DMS53 (cell line): ENCODE measurements at regions not wholly inside any gene's neighbourhood (a gene's known extent, or its start where the extent isn't known, plus 50 kb on each side); places are given as distances from the start of the nearest gene placed in this dataset.

Experiments
- DNase-seq: peaks from one replicate; lab custom pipeline; 2025; lab: John Stamatoyannopoulos, UW

DNA sequence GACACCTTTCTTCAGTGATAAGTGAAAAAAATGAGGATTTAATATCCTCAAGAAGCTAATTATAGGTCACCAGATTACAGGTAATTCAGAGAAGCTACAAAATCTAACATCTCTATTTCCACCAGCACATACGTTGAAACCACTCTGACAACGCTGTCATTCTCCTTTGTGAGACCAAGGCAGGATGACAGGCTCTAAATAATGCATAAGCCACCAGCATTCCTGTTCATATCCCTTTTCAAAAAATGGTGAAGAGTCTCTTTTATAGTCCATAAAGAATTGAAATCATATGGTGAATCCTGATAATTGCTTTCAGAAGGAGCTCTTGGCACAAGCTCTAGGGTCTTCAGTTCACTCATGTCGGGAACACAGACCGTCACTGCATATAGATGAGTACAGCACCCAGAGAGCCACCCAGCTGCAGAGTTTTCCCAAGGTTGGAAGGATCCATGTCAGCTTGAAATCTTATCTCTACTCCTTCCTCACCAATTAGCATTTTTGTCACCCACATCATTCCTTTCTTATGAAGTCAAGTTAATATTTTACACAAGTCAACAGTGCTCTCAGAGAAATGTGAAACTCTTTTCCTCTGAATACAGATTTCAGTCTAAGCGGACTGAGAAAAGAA is 431.4 kb downstream of the TBC1D4 start:
- DNase-seq = no peak

DNA sequence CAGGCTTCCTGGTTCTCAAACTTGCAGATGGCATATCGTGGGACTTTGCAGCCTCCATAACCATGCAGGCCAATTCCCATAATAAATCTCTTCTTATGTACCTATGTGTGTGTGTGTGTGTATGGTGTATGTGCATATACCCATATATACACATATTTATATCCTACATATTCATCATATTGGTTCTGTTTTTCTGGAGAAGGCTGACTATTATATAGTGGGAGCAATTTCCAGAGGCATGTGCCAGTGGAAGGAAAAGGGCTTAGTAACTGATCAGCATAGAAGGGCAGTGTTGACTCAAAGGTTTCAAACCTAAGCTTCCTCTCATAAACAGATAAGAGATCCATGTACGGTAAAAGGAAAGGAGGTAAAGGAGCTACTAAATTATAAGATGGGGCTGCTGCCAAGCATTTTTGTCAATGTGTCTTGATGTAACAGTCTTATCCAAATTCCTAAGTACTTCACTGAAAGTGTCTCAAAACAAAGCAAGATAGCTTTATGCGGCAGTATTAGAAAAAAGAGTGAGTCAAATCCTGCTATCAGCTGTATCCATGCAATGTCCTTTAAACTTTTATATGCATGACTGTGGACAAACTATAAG is 432.1 kb downstream of the TBC1D4 start:
- DNase-seq = no peak

DNA sequence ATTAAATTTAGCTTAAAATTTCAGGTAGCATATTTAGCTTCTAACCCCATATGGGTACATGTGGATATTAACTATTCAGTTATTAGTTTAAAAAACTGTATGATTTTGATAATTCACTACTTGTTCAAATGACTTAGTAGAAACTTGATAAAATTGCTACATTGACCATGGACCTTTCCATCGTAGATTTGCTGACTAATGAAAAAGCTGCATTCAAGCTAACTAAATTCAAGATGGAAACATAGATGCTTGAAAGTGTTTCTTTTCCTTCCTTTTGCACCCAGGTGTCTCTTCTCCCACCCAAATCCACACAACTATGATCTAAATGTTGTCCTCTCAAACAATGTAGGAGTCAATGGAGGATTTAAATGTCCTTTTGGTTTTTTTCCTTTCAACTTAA is 439.2 kb downstream of the TBC1D4 start:
- DNase-seq = no peak

DNA sequence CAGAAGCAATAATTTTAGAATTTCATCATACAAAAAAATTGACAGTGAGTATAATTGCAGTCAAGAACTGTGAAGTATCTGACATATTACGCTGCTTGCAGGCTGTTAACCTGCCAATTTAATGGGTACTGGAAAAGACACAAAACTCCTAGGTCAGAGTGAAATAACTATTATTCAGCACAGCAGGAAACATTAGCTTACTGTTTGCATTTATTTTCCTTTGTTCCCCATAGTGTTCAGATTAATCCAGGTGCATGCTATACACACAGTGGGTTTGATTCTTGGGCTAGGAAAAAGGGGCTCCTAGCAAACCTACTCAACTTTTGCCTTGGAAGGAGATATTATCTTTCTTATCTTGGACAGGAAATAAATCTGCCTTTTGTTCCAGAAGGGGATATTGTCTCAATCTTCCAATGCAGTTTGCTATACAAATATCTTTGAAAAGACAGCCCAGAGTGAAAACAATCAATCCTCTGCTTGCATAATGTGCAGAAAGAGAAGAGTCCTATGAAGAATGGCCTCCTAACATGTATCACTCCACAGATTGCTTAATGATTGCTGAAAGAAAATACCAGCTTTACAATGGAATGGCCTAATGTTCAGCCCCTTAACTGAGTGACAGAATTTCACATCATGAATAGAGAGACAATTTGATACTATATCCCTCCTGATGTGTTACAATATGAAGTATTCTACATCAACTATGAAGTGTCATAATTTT is 443.4 kb downstream of the TBC1D4 start:
- DNase-seq = no peak

DNA sequence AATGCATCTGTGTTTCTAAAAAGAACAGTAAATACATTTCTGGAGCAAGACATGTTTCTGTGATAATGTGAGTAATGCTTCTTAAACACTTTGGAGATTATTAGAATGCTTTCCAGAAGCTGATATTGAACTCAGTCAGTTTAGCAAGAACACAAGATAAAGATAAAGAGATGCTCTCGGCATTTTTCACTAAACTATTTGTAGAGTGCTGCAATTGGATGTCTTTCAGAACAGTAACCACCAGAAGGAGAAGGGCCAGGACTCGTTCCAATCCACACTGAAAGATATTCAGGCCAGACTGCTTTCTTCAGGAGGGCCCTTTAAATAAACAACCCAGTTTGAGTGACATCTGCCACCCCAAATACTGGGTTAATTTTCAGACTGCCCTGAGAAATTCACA is 456.0 kb downstream of the TBC1D4 start:
- no peak for DNase-seq

DNA sequence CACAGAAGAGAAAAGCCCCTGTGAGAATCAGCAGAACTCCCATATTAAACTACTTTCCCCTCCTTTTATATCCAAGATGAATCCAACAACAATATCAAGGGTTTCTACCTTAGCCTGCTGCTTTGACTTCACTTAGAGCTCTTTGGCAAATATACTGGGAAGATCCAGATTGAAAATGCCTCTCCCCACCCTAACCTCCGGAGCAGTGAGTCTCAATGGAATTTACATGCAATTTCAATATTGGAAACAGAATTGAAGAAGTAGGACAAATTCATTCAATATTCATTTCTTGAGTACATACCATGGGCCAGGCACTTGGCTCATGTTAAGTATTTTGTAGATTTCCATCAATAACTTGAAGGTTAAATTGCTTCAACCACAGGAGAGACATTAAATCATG is 457.4 kb downstream of the TBC1D4 start:
- DNase-seq = no peak

DNA sequence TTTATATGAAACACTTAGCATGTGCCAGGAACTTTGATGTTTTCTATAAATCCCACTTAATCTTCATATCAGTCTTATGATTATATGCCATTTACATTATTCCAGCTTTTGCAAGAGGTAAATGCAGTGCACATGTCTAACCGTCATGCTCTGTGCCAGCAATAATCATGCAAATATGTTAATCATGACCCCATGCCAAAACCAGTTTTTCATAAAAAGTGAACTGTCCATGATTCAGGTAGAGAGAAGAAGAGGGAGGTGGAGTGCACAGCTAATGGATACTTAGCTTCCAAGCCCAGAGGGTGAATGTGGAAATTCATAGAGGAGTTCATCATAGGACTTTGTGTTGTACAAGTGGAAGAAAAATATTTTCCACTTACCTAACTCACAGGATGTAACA is 458.4 kb downstream of the TBC1D4 start:
- DNase-seq = no peak

DNA sequence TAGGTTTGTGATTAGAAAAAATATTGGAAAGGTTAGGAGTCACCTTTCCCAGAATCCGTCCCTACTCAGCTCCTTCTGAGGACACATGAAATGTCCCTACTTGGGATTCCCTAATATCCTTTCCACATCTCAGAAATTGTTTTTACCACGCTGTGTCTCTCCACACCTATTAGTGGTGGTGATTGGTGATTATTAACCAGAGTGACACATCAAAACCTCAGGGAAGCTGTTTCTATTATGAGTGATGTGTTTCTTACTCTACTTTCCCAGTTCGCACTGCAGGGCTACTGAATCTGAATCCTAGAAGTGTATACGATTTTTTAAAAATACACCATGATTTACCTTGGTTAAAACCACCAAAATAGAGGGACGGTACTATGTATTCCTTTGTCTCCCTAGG is 460.8 kb downstream of the TBC1D4 start:
- DNase-seq = no peak

DNA sequence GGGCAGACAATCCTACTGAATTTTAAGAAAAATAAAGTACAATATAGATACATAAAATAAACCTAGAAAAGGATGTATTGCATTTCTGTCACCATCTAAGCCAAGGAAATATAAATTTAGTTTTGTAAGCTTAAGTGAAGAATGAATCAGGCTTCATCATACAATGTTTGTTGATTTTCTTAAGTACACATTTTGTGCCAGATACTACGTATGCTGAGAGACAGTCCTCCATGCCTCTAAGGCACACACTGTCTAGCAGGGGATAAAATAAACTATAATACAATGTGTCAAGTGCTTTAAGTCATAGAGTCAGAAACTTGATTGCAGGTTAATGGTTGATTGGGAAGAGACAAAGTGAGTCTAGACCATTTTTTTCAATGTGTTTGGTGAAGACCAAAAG is 465.7 kb downstream of the TBC1D4 start:
- no peak for DNase-seq

DNA sequence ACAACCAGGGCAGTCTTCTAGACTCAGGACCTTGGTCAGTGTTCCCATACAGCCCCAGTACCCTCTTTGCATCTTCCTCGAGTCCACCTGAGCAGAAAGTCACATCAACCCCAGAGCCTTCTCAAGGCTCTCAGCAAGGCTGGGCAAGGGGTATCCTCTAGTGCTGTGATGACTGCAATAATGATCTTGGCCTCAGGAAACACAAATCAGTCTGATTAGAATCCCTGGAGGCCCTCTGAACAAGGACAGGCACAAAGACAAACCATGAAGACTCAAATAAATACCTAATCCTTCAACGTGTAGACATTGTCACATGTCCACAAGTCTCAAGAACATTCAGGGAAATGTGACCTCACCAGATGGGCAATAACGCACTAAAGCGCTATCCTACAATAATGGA is 468.2 kb downstream of the TBC1D4 start:
- no peak for DNase-seq

DNA sequence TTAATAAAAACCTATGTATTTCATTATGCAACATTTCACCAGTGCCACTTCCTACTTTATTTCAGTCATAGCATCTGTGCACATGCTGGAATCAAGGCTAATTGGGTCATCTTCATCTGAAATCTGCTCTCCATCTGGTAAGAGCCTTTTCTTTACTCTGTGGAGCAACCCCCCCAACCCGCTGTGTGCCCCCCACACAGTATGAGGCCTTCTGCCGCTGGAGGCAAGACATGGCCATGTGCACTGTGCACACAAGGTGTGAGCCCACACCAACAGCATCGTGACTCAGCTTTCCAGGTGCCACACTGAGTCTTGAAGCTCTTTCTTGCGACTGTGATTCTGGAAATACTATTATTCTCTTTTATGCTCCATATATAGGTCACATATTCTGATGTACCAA is 471.0 kb downstream of the TBC1D4 start:
- DNase-seq = no peak

DNA sequence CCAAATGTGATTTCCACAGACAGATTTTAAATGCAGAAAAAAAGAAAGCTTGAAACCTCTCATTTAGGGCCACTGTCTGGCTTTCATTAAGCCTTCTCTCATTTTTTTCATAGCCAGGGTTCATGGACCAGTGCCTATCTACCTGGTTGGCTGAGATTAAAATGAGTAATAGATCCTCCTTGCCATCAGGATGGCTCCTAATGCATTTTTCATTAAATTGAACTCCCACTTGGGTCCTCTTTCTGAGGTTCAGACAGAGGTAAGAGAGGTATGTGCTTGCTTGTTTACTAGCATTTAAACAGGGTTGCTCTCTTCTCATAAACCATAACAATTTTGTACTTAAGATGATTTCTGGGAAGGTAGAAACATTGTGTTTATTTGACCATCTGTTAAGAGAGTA is 473.0 kb downstream of the TBC1D4 start:
- DNase-seq = no peak

DNA sequence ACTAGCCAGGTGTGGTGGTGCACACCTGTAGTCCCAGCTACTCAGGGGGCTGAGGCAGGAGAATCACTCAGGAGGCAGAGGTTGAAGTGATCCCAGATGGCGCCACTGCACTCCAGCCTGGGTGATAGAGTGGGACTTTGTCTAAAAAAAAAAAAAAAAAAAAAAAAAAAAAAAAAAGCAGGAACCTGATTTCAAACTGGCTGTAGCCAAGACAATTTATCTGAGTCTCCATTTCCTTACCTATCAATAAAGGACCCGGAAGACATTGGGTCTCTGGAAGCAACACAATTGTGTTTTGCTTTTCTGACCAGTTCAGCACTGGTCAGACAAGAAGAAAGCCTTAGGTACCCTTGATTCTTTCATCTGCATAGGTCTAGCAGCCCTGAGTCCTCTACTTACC is 491.0 kb downstream of the TBC1D4 start:
- peak; percentile 0 for DNase-seq

DNA sequence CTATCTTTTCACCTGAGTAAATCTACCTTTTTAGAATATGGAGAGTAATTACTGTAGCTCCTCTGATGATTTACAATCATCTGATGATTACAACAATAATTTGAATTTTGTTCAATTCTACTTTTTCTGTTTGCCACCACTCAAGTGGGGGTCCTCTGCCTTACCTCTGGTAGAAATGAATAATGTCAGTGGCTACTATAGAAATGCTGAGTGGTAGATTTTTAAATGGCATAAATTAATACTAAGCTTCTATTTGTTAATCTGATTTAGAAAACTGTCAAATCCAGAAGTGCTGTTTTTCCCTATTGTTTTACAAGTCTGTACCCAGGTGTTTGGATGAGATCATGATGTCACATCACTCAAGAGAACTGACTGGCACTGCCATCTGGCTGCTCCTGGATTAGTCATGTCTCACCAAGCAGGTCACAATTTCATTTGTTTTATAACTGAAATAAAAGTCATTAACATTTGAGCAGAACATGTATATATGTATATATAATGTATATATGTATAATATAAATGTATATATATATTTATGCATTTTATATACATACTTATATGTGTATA is 494.8 kb downstream of the TBC1D4 start:
- DNase-seq = peak; percentile 54

DNA sequence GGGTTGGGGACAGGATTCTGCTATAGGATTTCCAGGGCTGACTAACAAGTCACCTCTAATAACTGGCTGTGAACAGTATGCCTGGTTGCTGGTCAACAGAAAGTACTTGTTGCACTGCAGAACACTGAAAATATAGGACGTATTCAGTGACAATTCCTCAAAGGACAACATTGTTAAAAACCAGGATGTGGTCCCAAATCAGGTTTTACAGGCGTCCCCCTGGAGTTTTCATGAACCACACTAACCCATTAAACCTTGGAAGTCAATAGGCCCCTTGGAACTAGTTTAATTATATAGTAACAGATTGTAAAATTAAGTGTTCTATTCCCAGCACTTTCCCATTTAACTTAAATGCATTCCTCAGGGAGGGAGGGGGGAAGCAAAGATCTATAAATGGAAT is 495.4 kb downstream of the TBC1D4 start:
- DNase-seq = no peak

DNA sequence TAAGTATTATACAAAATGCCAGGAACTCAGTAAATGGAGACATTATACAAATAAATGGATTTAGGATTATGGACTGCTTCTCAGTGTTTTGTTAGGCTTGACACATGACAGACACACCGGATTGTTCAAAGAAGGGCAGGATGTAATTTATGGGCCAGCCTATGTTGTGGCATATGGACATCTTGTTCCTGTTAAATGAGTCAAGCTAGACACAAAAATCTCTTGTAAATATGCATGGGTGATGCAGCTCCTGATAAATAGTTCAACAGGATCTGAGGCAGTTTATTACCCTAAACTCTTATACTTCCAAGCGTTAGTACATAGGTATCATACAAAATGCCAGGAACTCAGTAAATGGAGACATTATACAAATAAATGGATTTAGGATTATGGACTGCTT is 502.3 kb downstream of the TBC1D4 start:
- no peak for DNase-seq

DNA sequence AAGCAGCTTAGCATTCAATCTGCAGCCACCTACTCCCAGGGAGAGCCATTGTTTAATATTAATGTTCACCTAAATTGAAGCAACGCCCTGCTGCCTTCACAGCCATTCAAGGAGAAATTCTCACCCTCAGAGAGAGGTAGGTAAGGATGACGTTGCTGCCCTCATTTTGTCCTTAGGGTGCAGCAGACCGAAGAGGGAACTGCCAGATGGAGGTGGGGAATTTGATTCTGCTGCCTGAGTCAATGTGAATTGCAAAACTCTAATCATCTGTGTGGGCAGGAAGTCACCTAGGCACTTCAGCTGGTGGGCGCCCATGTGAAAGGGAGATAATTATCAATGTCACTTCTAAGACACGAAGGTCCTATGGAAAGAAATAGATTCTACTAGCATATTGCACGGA is 503.4 kb downstream of the TBC1D4 start:
- DNase-seq = no peak

DNA sequence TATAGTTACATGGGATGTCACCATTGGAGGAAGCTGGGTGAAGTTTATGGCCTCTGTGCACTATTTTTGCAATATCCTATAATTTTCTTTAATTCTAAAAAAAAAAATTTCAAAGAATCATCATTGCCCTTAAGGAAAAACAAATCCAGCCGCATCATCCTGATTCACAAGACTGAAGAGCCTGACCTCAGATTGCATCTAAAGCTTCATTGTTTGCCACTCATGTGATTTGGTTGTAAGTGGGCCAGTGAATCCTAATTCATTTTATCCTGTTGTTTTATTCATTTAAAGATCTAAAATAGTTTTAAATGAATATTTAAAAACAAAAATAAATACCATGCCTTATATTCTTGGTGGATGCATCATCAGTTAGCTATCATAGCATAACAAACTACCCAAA is 504.5 kb downstream of the TBC1D4 start:
- DNase-seq = no peak

DNA sequence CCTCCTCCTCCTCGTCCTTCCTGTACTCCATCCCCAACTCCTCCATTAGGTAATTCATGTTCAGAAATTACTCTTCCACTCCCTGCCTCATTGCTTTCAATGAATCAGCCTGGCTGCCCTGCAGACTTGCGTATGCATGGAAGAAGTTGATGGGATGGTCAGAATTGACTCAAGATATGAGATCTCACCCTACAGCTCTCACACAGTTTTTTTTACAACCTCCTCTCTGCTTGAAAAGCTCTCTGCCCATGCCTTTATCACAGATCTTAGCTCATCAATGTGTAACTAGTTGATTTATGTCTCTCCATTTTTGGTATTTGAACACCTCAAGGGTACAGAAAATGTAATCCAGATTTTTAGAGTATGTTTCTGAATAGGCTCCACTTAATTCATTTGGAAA is 506.9 kb downstream of the TBC1D4 start:
- DNase-seq = no peak

DNA sequence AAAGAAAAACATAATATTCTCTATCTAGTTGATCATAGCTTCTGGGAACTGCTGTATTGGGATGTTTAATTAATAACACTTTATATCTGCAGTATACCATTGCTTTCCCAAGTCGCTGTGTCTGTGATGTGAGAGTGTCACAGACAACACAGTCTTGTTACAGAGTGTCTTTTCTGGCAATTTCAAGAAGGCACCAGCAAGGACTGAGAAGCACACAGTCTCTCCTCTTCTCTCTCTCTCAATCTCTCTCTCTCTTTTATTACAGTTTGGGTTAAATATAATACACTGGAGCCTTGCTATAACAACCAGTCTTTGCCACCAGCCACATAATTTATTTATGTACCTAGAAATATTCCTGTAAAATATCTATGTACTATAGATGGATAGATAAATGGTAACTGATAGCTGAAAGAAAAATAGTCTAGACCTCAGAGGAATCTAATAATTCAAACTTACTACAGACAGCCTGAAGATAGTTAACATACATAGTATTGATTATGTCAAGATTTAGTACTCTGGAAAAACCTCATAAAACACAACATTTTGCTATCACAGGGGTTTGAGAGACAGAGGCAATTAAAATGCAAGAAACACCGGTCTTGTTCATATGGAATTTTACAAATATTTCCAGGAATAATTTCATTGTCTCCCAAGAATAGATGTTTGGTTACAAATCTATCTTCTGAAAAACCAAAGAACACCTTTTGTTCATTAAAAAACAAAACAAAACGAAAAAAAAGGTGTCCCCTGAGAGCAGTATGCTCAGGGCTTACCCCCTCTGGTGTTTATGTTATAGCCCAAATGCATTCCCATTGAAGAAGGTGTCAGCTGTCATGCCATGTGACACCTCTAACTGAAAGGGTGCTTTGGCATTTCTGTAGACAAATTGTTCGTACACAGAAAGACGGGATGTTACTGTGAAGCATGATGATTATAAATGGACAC is 507.8 kb downstream of the TBC1D4 start:
- no peak for DNase-seq

DNA sequence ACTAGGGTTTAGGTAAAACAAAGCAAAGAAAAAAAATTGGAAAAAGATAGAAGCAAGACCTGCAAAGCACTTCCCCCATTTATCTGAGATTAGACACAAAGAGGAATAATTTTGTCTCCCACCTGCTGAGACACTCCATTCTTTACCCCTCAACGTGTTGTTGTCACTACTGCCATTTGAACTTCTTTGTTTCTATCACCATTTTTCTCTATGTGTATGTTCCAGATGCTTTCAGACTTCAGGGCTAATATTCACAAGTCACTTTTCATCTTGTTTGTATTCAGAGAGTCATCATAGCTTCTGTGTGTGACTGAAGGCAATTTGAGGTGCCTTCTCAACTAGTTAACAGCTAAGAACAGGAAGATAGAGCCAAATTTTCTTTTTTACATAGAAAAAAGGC is 512.5 kb downstream of the TBC1D4 start:
- no peak for DNase-seq

DNA sequence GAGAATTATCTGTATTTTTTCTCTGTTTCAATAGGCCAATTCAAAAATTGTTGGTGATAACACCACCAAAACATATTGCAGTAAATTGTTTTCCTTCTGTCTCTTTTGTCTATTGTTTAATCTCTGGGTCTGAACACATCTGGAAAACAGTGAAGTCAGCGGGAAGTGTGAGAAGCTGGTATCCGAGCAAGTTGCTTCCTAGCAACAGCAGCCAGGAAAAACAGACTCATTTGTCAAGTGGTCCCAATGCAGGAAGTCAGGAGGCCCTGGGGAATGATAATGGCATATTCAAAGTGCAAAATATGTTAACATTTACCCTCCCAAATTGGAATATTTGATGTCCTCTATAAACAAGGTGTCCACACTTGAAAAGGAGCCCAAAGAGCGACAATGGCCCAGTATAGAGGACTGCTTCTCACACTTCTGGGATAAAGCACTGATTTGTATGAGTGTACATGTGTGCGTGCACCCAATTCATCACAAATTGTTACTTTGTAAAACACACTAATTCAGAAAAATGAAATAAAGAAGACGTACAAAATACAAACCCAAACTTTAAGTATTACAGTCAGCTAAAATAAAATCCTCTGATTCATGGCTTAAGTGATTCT is 515.0 kb downstream of the TBC1D4 start:
- peak; percentile 38 for DNase-seq
